Body of pancreas (tissue), 4 donors: ENCODE measurements at regions not wholly inside any gene's neighbourhood (a gene's known extent, or its start where the extent isn't known, plus 50 kb on each side); places are given as distances from the start of the nearest gene placed in this dataset.

Source experiments
- ATAC-seq: fragments of 150-250 bp; one replicate; pipeline ENCODE4 v1.9.1; 2016
- DNase-seq, 4 donors: peaks; one replicate each; pipeline ENCODE4 v3.0.0-alpha.2; 2019
- H3K27ac ChIP-seq, 4 donors: fragments of 200-600 bp; sonication (generic); 1 replicate in 3 of 4; 2 replicates in 1 of 4; pipeline versions ENCODE4 v1.5.1 to v1.6.1; 2016 to 2019; ENCODE audit warnings: mild to moderate bottlenecking in 1 of 4, mixed read lengths in 1 of 4, moderate library complexity in 1 of 4
- H3K27me3 ChIP-seq, 2 donors: fragments of 200-600 bp; sonication (generic); one replicate each; pipeline ENCODE4 v1.6.0; 2016; ENCODE audit warnings: mild to moderate bottlenecking in 1 of 2
- H3K36me3 ChIP-seq, 2 donors: fragments of 200-600 bp; sonication (generic); replicated peaks in 1 of 2; 2 replicates each; pipeline ENCODE4 v1.5.1; 2016; ENCODE audit warnings: low read depth in 2 of 2; ENCODE audit not compliant: insufficient read depth in 1 of 2
- H3K4me1 ChIP-seq: fragments of 200-600 bp; sonication (generic); one replicate; pipeline ENCODE4 v1.6.0; 2016
- H3K4me3 ChIP-seq, 2 donors: fragments of 200-600 bp; sonication (generic); 1 replicate in 1 of 2; 2 replicates in 1 of 2; pipeline ENCODE4 v1.5.1; 2016 to 2019
- H3K9me3 ChIP-seq, 3 donors: fragments of 200-600 bp; sonication (generic); 1 replicate in 2 of 3; 2 replicates in 1 of 3; pipeline ENCODE4 v1.5.1; 2016
- CTCF ChIP-seq, 7 experiments: fragments of 450-650 bp in 4 of 7; fragments of 200-600 bp in 3 of 7; sonication (generic) in 3 of 7; IDR thresholded peaks; one replicate each; pipeline ENCODE4 v1.5.1; 2016 to 2019; ENCODE audit warnings: antibody characterized with exemption in 7 of 7
- POLR2A ChIP-seq, 3 donors: fragments of 450-650 bp; IDR thresholded peaks; one replicate each; pipeline ENCODE4 v1.6.1; 2016; ENCODE audit warnings: antibody characterized with exemption in 3 of 3, mild to moderate bottlenecking in 2 of 3
- WGBS, 2 donors: methylation state at CpG; one replicate each; pipeline ENCODE4 v1.1.5; 2017; 5-methylcytosine and 5-hydroxymethylcytosine counted together
- intact Hi-C: fragments of 100-400 bp; cut with DNase I; formaldehyde crosslinking; loops from one replicate; pipeline ENCODE4 v1.15.1; 2023

DNA sequence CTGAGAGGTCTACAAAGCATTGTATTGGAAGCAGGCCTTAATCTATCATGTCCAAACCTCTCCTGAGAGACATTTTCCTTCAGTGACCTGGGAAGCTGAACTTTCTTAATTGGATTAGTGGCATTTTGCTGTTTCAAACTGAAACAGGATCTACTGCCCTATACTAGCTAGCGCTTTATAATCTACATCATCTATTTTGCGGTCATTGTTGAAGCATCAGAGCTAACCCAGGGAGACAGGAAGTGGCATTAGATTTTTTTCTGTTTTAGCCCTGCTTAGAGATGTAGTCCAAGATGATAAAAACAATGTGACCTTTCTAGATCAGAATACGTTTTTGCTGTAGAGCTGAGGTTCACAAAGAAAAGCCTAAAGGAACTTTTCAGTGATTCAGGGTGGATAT lies 147.4 kb upstream of the AGR3 start:
- no peak for ATAC-seq
- Histone ChIP-seq H3K27ac (no peak overlapping the region), H3K9me3 (no peaks in the 10 kb centered on the region), H3K4me1 (no peaks in the 10 kb centered on the region), H3K4me3 (no peak overlapping the region), H3K27me3 (no peaks in the 10 kb centered on the region), H3K36me3 (no peaks in the 10 kb centered on the region)
- WGBS, 2 donors: 76 to 86% methylated on average over 3 of the region's 3 CpGs
- DNase-seq: no peak
- intact Hi-C loops: no loop called here
- TF ChIP-seq CTCF (IDR thresholded peaks at IDR 0.05) (no peak), POLR2A (IDR thresholded peaks at IDR 0.05) (no peak)

GRCh38 chr7:17030559-17030958 lies 148.8 kb upstream of the AGR3 start:
- H3K27me3 ChIP-seq: no peaks in the 10 kb centered on the region
- TF ChIP-seq CTCF (IDR thresholded peaks at IDR 0.05) (no peak), POLR2A (IDR thresholded peaks at IDR 0.05) (no peak)
- H3K9me3 ChIP-seq: no peaks in the 10 kb centered on the region
- intact Hi-C loops: no loop called here
- DNase-seq (no peak), ATAC-seq (no peak)
- H3K36me3 ChIP-seq: no peaks in the 10 kb centered on the region
- H3K4me3 ChIP-seq: no peak overlapping the region
- no peaks in the 10 kb centered on the region for H3K4me1 ChIP-seq
- 45 to 51% methylated on average over 2 of the region's 2 CpGs for WGBS, 2 donors
- H3K27ac ChIP-seq: peak overlapping the region in 1 of 4 donors; percentile 21

- Histone ChIP-seq H3K27me3 (no peaks in the 10 kb centered on the region), H3K9me3 (no peaks in the 10 kb centered on the region), H3K36me3 (no peaks in the 10 kb centered on the region), H3K4me1 (no peaks in the 10 kb centered on the region), H3K4me3 (no peak overlapping the region), H3K27ac (no peak overlapping the region)
- TF ChIP-seq CTCF (IDR thresholded peaks at IDR 0.05) (no peak), POLR2A (IDR thresholded peaks at IDR 0.05) (no peak)
- DNase-seq (no peak), ATAC-seq (no peak)
- 90 to 100% methylated on average over 1 of the region's 1 CpG for WGBS, 2 donors
- intact Hi-C loops: no loop called here
These were observed 150.2 kb upstream of the AGR3 start for GRCh38 chr7:17031906-17032551.

GRCh38 chr7:17033245-17033644 lies 151.5 kb upstream of the AGR3 start:
- intact Hi-C loops: no loop called here
- peak in 3 of 4 donors; percentile 23 to 42 (median 40) for DNase-seq
- no peaks in the 10 kb centered on the region for H3K36me3 ChIP-seq
- TF ChIP-seq CTCF (IDR thresholded peaks at IDR 0.05) (no peak), POLR2A (IDR thresholded peaks at IDR 0.05) (no peak)
- whole genome bisulfite sequencing, 2 donors: 66% methylated on average over 4 of the region's 4 CpGs
- H3K27me3 ChIP-seq: no peaks in the 10 kb centered on the region
- H3K27ac ChIP-seq: no peak overlapping the region
- no peaks in the 10 kb centered on the region for H3K4me1 ChIP-seq
- no peaks in the 10 kb centered on the region for H3K9me3 ChIP-seq
- peak; percentile 38 for ATAC-seq
- no peak overlapping the region for H3K4me3 ChIP-seq

DNA sequence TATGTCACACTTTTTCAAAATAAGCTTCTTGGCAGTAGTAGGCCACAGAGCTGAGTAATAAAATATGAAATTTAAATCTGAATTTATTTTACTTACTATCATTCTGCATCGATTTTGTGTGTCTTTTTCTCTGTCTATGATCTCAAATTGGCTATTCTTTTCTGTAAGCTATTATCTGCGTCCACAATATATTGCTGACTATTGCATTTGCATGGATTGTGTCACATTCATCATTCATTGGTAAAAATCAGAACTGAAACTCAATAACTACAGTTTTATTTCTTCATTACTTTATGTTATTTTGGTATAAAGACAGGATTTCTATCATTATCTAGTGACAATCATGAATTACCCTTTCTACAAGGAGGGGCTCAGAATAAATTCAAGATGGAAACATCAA lies 154.8 kb upstream of the AGR3 start:
- WGBS, 2 donors: 69 to 76% methylated on average over 2 of the region's 2 CpGs
- Histone ChIP-seq H3K27me3 (no peaks in the 10 kb centered on the region), H3K9me3 (no peaks in the 10 kb centered on the region), H3K4me1 (peaks cover 23% of the 10 kb centered on the region), H3K4me3 (no peak overlapping the region), H3K36me3 (no peaks in the 10 kb centered on the region), H3K27ac (no peak overlapping the region)
- ATAC-seq: no peak
- TF ChIP-seq CTCF (IDR thresholded peaks at IDR 0.05): no peak
- no peak for TF ChIP-seq POLR2A (IDR thresholded peaks at IDR 0.05)
- intact Hi-C loops: no loop called here
- DNase-seq: no peak
